Glutamatergic neuron (in vitro differentiated cells): ENCODE measurements at regions not wholly inside any gene's neighbourhood (a gene's known extent, or its start where the extent isn't known, plus 50 kb on each side); places are given as distances from the start of the nearest gene placed in this dataset.

Experiments used
- DNase-seq: peaks from one replicate; pipeline ENCODE4 v3.0.0; 2022
- H3K27ac Mint-ChIP-seq: one replicate; pipeline ENCODE4 v1.8.0; 2020; ENCODE audit warnings: mild to moderate bottlenecking, mixed read lengths, inconsistent platforms; ENCODE audit not compliant: unreplicated experiment
- H3K27me3 Mint-ChIP-seq: one replicate; pipeline ENCODE4 v1.8.0; 2020; ENCODE audit warnings: mild to moderate bottlenecking, moderate library complexity, mixed read lengths, inconsistent platforms; ENCODE audit not compliant: unreplicated experiment
- H3K36me3 Mint-ChIP-seq: one replicate; pipeline ENCODE4 v1.8.0; 2020; ENCODE audit warnings: mild to moderate bottlenecking, mixed read lengths, inconsistent platforms; ENCODE audit not compliant: unreplicated experiment
- H3K4me1 Mint-ChIP-seq: one replicate; pipeline ENCODE4 v1.8.0; 2020; ENCODE audit warnings: mild to moderate bottlenecking, low read depth, mixed read lengths, inconsistent platforms; ENCODE audit not compliant: unreplicated experiment
- H3K4me3 Mint-ChIP-seq: one replicate; pipeline ENCODE4 v1.8.0; 2020; ENCODE audit warnings: mild to moderate bottlenecking, mixed read lengths, inconsistent platforms; ENCODE audit not compliant: unreplicated experiment
- H3K9me3 Mint-ChIP-seq: one replicate; pipeline ENCODE4 v1.8.0; 2020; ENCODE audit warnings: mild to moderate bottlenecking, moderate library complexity, mixed read lengths, inconsistent platforms; ENCODE audit not compliant: unreplicated experiment
- CTCF ChIP-seq: fragments of 200-600 bp; sonication (generic); IDR thresholded peaks from one replicate; pipeline ENCODE4 v1.5.0; 2021; ENCODE audit not compliant: partially characterized antibody, unreplicated experiment

DNA sequence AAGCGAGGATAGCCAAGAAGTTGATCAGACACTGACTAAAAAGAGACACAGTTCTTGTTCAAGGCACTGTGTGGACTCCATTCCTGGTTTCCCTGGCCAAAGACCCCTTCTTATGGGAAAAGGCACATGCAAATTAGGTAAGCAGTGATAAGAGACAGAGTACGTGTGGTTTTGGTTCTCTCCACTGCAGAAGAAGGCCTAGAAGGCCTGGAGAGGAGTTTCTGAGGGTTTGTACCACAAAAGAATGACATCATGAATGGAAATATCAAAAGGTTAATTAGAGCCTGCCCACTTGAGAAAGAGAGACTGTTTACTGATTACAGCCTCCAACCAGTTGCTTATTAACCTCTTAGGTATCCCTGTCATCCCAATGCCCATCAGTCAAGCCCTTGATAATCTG, 137.5 kb downstream of the ZNF365 start:
- no peak overlapping the region for H3K4me3 Mint-ChIP-seq
- no peaks in the 10 kb centered on the region for H3K27me3 Mint-ChIP-seq
- H3K9me3 Mint-ChIP-seq, result peaks cover 2% of the 10 kb centered on the region
- peaks cover 4% of the 10 kb centered on the region for H3K4me1 Mint-ChIP-seq
- no peak for TF ChIP-seq CTCF
- DNase-seq, result no peak
- H3K27ac Mint-ChIP-seq, result no peak overlapping the region
- no peaks in the 10 kb centered on the region for H3K36me3 Mint-ChIP-seq

GRCh38 chr10:62512732-62513475, 138.7 kb downstream of the ZNF365 start:
- Mint-ChIP-seq H3K36me3 (no peaks in the 10 kb centered on the region), H3K4me1 (no peaks in the 10 kb centered on the region), H3K9me3 (peaks cover 2% of the 10 kb centered on the region), H3K4me3 (no peak overlapping the region), H3K27ac (no peak overlapping the region), H3K27me3 (no peaks in the 10 kb centered on the region)
- DNase-seq, result no peak
- TF ChIP-seq CTCF, result no peak

- no peak for DNase-seq
- Mint-ChIP-seq H3K36me3 (no peaks in the 10 kb centered on the region), H3K9me3 (peaks cover 2% of the 10 kb centered on the region), H3K4me3 (no peak overlapping the region), H3K27me3 (no peaks in the 10 kb centered on the region), H3K27ac (no peak overlapping the region), H3K4me1 (no peaks in the 10 kb centered on the region)
- no peak for TF ChIP-seq CTCF
Measured at GRCh38 chr10:62514079-62514693, 140.0 kb downstream of the ZNF365 start.

- Mint-ChIP-seq H3K4me1 (no peaks in the 10 kb centered on the region), H3K9me3 (peaks cover 2% of the 10 kb centered on the region), H3K27ac (no peak overlapping the region), H3K4me3 (no peak overlapping the region), H3K27me3 (no peaks in the 10 kb centered on the region), H3K36me3 (no peaks in the 10 kb centered on the region)
- TF ChIP-seq CTCF, result no peak
- no peak for DNase-seq
Measured at GRCh38 chr10:62517252-62517651, 143.1 kb downstream of the ZNF365 start.
